H9 (cell line): ENCODE measurements at regions not wholly inside any gene's neighbourhood (a gene's known extent, or its start where the extent isn't known, plus 50 kb on each side); places are given as distances from the start of the nearest gene placed in this dataset.

ENCODE experiments used
- DNase-seq: peaks from one replicate; pipeline ENCODE4 v3.0.0-alpha.2; 2017
- H2AFZ ChIP-seq: one replicate; pipeline ENCODE4 v1.6.1; 2013; ENCODE audit warnings: mild to moderate bottlenecking, low read length, control low read depth, moderate library complexity
- H2AK5ac ChIP-seq: 2 replicates; pipeline ENCODE4 v1.6.1; 2013; ENCODE audit warnings: low read length, control low read depth, mixed read lengths; ENCODE audit not compliant: insufficient read length
- H2BK120ac ChIP-seq: one replicate; pipeline ENCODE4 v1.6.1; 2013; ENCODE audit warnings: low read depth, mild to moderate bottlenecking, low read length, control low read depth, inconsistent platforms; ENCODE audit not compliant: poor library complexity, severe bottlenecking
- H2BK12ac ChIP-seq: 2 replicates; pipeline ENCODE4 v1.6.1; 2013; ENCODE audit warnings: low read length, control low read depth, mixed read lengths, low read depth; ENCODE audit not compliant: insufficient read length
- H2BK15ac ChIP-seq: 2 replicates; pipeline ENCODE4 v1.6.1; 2013; ENCODE audit warnings: low read depth, low read length, control low read depth
- H2BK20ac ChIP-seq: one replicate; pipeline ENCODE4 v1.6.1; 2013; ENCODE audit warnings: low read depth, mild to moderate bottlenecking, low read length, control low read depth, inconsistent platforms; ENCODE audit not compliant: poor library complexity, severe bottlenecking
- H2BK5ac ChIP-seq: 2 replicates; pipeline ENCODE4 v1.6.1; 2013; ENCODE audit warnings: low read length, control low read depth, mixed read lengths; ENCODE audit not compliant: insufficient read length
- H3K14ac ChIP-seq: 2 replicates; pipeline ENCODE4 v1.6.1; 2013; ENCODE audit warnings: low read length, control low read depth; ENCODE audit not compliant: insufficient read depth
- H3K18ac ChIP-seq: 2 replicates; pipeline ENCODE4 v1.6.1; 2013; ENCODE audit warnings: low read depth, mild to moderate bottlenecking, mixed read lengths, low read length, control low read depth; ENCODE audit not compliant: insufficient read length
- H3K23ac ChIP-seq: 2 replicates; pipeline ENCODE4 v1.6.1; 2013; ENCODE audit warnings: low read length, control low read depth, mixed read lengths, low read depth; ENCODE audit not compliant: insufficient read length
- H3K23me2 ChIP-seq: 2 replicates; pipeline ENCODE4 v1.6.1; 2013; ENCODE audit warnings: low read depth, mild to moderate bottlenecking, mixed read lengths, low read length, control low read depth; ENCODE audit not compliant: insufficient read length, poor library complexity, severe bottlenecking
- H3K27ac ChIP-seq: 2 replicates; pipeline ENCODE4 v1.5.1; 2013; ENCODE audit warnings: low read length, control low read depth, mixed read lengths, low read depth; ENCODE audit not compliant: insufficient read length
- H3K27me3 ChIP-seq: 2 replicates; pipeline ENCODE4 v1.6.1; 2013; ENCODE audit warnings: low read length, control low read depth, inconsistent platforms; ENCODE audit not compliant: insufficient read depth
- H3K4ac ChIP-seq: 2 replicates; pipeline ENCODE4 v1.6.1; 2013; ENCODE audit warnings: low read depth, mild to moderate bottlenecking, control low read depth, inconsistent platforms, low read length, moderate library complexity
- H3K4me1 ChIP-seq: 2 replicates; pipeline ENCODE4 v1.6.1; 2013; ENCODE audit warnings: low read length, control low read depth, inconsistent platforms; ENCODE audit not compliant: insufficient read depth
- H3K4me2 ChIP-seq: 2 replicates; pipeline ENCODE4 v1.6.1; 2013; ENCODE audit warnings: low read length, control low read depth, mixed read lengths; ENCODE audit not compliant: insufficient read length, insufficient read depth
- H3K56ac ChIP-seq: 2 replicates; pipeline ENCODE4 v1.6.1; 2013; ENCODE audit warnings: low read depth, mild to moderate bottlenecking, mixed read lengths, low read length, control low read depth; ENCODE audit not compliant: insufficient read length
- H3K79me1 ChIP-seq: 2 replicates; pipeline ENCODE4 v1.6.1; 2013; ENCODE audit warnings: low read depth, mild to moderate bottlenecking, moderate library complexity, low read length, control low read depth, inconsistent platforms; ENCODE audit not compliant: insufficient read depth, poor library complexity, severe bottlenecking
- H3K79me2 ChIP-seq: 2 replicates; pipeline ENCODE4 v1.6.1; 2013; ENCODE audit warnings: low read length, control low read depth, inconsistent platforms; ENCODE audit not compliant: insufficient read depth
- H3K9ac ChIP-seq: 2 replicates; pipeline ENCODE4 v1.6.1; 2013; ENCODE audit warnings: low read length, control low read depth, mixed read lengths; ENCODE audit not compliant: insufficient read length; ENCODE audit errors: extremely low read depth
- H3K9me3 ChIP-seq: one replicate; pipeline ENCODE4 v1.6.1; 2013; ENCODE audit warnings: low read depth, low read length, inconsistent platforms; ENCODE audit not compliant: control insufficient read depth
- H3T11ph ChIP-seq: one replicate; pipeline ENCODE4 v1.6.1; 2013; ENCODE audit warnings: mild to moderate bottlenecking, low read length, control low read depth, inconsistent platforms
- H4K20me1 ChIP-seq: one replicate; pipeline ENCODE4 v1.6.1; 2013; ENCODE audit not compliant: control insufficient read depth, insufficient read length, insufficient read depth
- H4K5ac ChIP-seq: 2 replicates; pipeline ENCODE4 v1.6.1; 2013; ENCODE audit warnings: low read depth, mild to moderate bottlenecking, mixed read lengths, low read length, control low read depth; ENCODE audit not compliant: insufficient read length
- H4K8ac ChIP-seq: replicated peaks from 2 replicates; pipeline ENCODE4 v1.6.1; 2013; ENCODE audit warnings: low read length, control low read depth, mixed read lengths, low read depth; ENCODE audit not compliant: insufficient read length
- H4K91ac ChIP-seq: 2 replicates; pipeline ENCODE4 v1.6.1; 2013; ENCODE audit warnings: low read depth, mild to moderate bottlenecking, moderate library complexity, mixed read lengths, low read length, control low read depth; ENCODE audit not compliant: insufficient read length
- H3K27ac Mint-ChIP-seq, 3 experiments: 2 replicates in 2 of 3; 3 replicates in 1 of 3; pipeline ENCODE4 v1.8.0; 2020 to 2021; ENCODE audit warnings: mixed read lengths in 3 of 3, mild to moderate bottlenecking in 1 of 3, moderate library complexity in 1 of 3
- H3K27me3 Mint-ChIP-seq: 2 replicates; pipeline ENCODE4 v1.8.0; 2021; ENCODE audit warnings: low read depth, mild to moderate bottlenecking, moderate library complexity, mixed read lengths
- H3K36me3 Mint-ChIP-seq, 3 experiments: 2 replicates in 2 of 3; 3 replicates in 1 of 3; pipeline ENCODE4 v1.8.0; 2020 to 2021; ENCODE audit warnings: low read depth in 3 of 3, mixed read lengths in 3 of 3; ENCODE audit not compliant: insufficient read depth in 1 of 3
- H3K4me1 Mint-ChIP-seq, 2 experiments: 2 replicates each; pipeline ENCODE4 v1.8.0; 2020; ENCODE audit warnings: mixed read lengths in 2 of 2
- H3K4me3 Mint-ChIP-seq, 2 experiments: 2 replicates in 1 of 2; 3 replicates in 1 of 2; pipeline ENCODE4 v1.8.0; 2020 to 2021; ENCODE audit warnings: mild to moderate bottlenecking in 2 of 2, mixed read lengths in 2 of 2, moderate library complexity in 1 of 2
- H3K9me3 Mint-ChIP-seq, 2 experiments: 2 replicates in 1 of 2; 3 replicates in 1 of 2; pipeline ENCODE4 v1.8.0; 2020; ENCODE audit warnings: mild to moderate bottlenecking in 2 of 2, mixed read lengths in 2 of 2, moderate library complexity in 1 of 2
- WGBS: extraction: QIAGEN DNeasy Blood & Tissue Kit; methylation state at CpG from one replicate; pipeline ENCODE4 v1.1.7; 2013; ENCODE audit warnings: missing lambda C conversion rate, low lambda C conversion rate, mixed read lengths; ENCODE audit not compliant: insufficient read length; ENCODE audit errors: extremely low coverage; 5-methylcytosine and 5-hydroxymethylcytosine counted together
- TF ChIP-seq, protein P1 (sequence below): fragments of 200-600 bp; sonication (generic); conservative IDR thresholded peaks from 3 replicates; pipeline ENCODE4 v1.8.0; 2021; ENCODE audit warnings: antibody characterized with exemption, mild to moderate bottlenecking

DNA sequence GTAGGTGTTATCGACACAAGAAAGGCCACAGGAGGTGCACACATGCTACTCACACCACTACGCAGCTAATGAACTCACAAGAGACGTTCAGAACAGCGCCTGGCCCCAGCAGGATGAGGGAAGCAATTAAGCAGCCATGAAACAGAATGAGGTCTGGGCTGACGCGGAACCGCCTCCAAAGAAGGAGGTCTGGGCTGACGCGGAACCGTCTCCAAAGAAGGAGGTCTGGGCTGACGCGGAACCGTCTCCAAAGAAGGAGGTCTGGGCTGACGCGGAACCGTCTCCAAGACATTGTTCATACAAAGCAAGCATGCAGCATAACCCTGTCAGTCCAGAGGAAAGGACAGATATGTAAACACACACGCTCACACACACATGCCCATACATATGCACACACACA is 63.2 kb upstream of the ZNF354A start:
- H4K5ac ChIP-seq: no peak overlapping the region
- no peak overlapping the region for H2AK5ac ChIP-seq
- peaks cover 3 to 12% of the 10 kb centered on the region in 2 experiments; a peak in 2 of 4 replicates for H3K4me1 Mint-ChIP-seq
- no peak overlapping the region for H3K27ac ChIP-seq
- H3K27me3 ChIP-seq: no peaks in the 10 kb centered on the region
- H2BK120ac ChIP-seq: no peak overlapping the region
- H3K9me3 ChIP-seq: no peaks in the 10 kb centered on the region
- H3K9me3 Mint-ChIP-seq: peaks cover 24 to 75% of the 10 kb centered on the region in 2 experiments
- H4K8ac ChIP-seq: no peak overlapping the region
- H3K56ac ChIP-seq: no peak overlapping the region
- no peak for DNase-seq
- H3K79me1 ChIP-seq: no peaks in the 10 kb centered on the region
- no peaks in the 10 kb centered on the region for H3K23me2 ChIP-seq
- H2BK12ac ChIP-seq: no peak overlapping the region
- peaks cover 4% of the 10 kb centered on the region; the same call in 1 of the 2 replicates for H3K27me3 Mint-ChIP-seq
- no peak overlapping the region for H3K4me2 ChIP-seq
- no peak overlapping the region for H2BK5ac ChIP-seq
- H3K9ac ChIP-seq: no peak overlapping the region
- no peak overlapping the region for H3K4ac ChIP-seq
- peak overlapping the region; percentile 11 for H3K18ac ChIP-seq
- H3K27ac Mint-ChIP-seq: no peak overlapping the region
- H3K4me1 ChIP-seq: no peaks in the 10 kb centered on the region
- TF ChIP-seq, protein P1, sequence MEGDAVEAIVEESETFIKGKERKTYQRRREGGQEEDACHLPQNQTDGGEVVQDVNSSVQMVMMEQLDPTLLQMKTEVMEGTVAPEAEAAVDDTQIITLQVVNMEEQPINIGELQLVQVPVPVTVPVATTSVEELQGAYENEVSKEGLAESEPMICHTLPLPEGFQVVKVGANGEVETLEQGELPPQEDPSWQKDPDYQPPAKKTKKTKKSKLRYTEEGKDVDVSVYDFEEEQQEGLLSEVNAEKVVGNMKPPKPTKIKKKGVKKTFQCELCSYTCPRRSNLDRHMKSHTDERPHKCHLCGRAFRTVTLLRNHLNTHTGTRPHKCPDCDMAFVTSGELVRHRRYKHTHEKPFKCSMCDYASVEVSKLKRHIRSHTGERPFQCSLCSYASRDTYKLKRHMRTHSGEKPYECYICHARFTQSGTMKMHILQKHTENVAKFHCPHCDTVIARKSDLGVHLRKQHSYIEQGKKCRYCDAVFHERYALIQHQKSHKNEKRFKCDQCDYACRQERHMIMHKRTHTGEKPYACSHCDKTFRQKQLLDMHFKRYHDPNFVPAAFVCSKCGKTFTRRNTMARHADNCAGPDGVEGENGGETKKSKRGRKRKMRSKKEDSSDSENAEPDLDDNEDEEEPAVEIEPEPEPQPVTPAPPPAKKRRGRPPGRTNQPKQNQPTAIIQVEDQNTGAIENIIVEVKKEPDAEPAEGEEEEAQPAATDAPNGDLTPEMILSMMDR: no peak
- H2AFZ ChIP-seq: no peak overlapping the region
- H3K4me3 Mint-ChIP-seq: no peak overlapping the region
- no peak overlapping the region for H3K14ac ChIP-seq
- H4K20me1 ChIP-seq: no peaks in the 10 kb centered on the region
- no CpG with 5 or more reads among the region's 17 CpGs for WGBS
- H2BK20ac ChIP-seq: no peak overlapping the region
- no peak overlapping the region for H3K23ac ChIP-seq
- no peak overlapping the region for H2BK15ac ChIP-seq
- H3K36me3 Mint-ChIP-seq: peaks cover 0 to 7% (median 0%) of the 10 kb centered on the region in 3 experiments; a peak in 1 of 7 replicates
- no peak overlapping the region for H3T11ph ChIP-seq
- no peaks in the 10 kb centered on the region for H3K79me2 ChIP-seq
- H4K91ac ChIP-seq: no peak overlapping the region
